Medulla oblongata (tissue), 1 donor: ENCODE measurements at regions not wholly inside any gene's neighbourhood (a gene's known extent, or its start where the extent isn't known, plus 50 kb on each side); places are given as distances from the start of the nearest gene placed in this dataset.
"Not testable (repeated sequence)": the region's sequence is repeated elsewhere in the genome, so short reads cannot be mapped to it uniquely, and the experiment has no call there.

Experiments
- DNase-seq: peaks from one replicate; pipeline ENCODE4 v3.0.0-alpha.2; 2015; ENCODE audit errors: extremely low spot score

GRCh38 chr13:104648291-104648690 is 1582.1 kb upstream of the SLC10A2 start:
- DNase-seq: no peak

GRCh38 chr13:104645786-104646185 is 1579.6 kb upstream of the SLC10A2 start:
- DNase-seq: no peak

GRCh38 chr13:104641309-104641708 is 1575.1 kb upstream of the SLC10A2 start:
- no peak for DNase-seq

- no peak for DNase-seq
Measured at GRCh38 chr13:104635879-104636278, 1569.7 kb upstream of the SLC10A2 start.

- no peak for DNase-seq
Measured at GRCh38 chr13:104634016-104634415, 1567.8 kb upstream of the SLC10A2 start.

- DNase-seq: no peak
Measured at GRCh38 chr13:104632736-104633135, 1566.5 kb upstream of the SLC10A2 start.

- DNase-seq: no peak
Measured at GRCh38 chr13:104625201-104625600, 1559.0 kb upstream of the SLC10A2 start.

GRCh38 chr13:104616990-104617389 is 1550.8 kb upstream of the SLC10A2 start:
- DNase-seq: no peak

GRCh38 chr13:104614361-104615145 is 1548.3 kb upstream of the SLC10A2 start:
- no peak for DNase-seq

- no peak for DNase-seq
Measured at GRCh38 chr13:104608331-104608730, 1542.1 kb upstream of the SLC10A2 start.

- DNase-seq: not testable (repeated sequence)
Measured at GRCh38 chr13:104605435-104605834, 1539.2 kb upstream of the SLC10A2 start.

- DNase-seq: no peak
Measured at GRCh38 chr13:104597546-104598180, 1531.4 kb upstream of the SLC10A2 start.

GRCh38 chr13:104595511-104595910 is 1529.3 kb upstream of the SLC10A2 start:
- no peak for DNase-seq

- no peak for DNase-seq
Measured at GRCh38 chr13:104594806-104595205, 1528.6 kb upstream of the SLC10A2 start.

- no peak for DNase-seq
Measured at GRCh38 chr13:104593693-104594092, 1527.5 kb upstream of the SLC10A2 start.

- no peak for DNase-seq
Measured at GRCh38 chr13:104593251-104593576, 1527.0 kb upstream of the SLC10A2 start.

- no peak for DNase-seq
Measured at GRCh38 chr13:104592545-104593250, 1526.5 kb upstream of the SLC10A2 start.

GRCh38 chr13:104592127-104592526 is 1525.9 kb upstream of the SLC10A2 start:
- no peak for DNase-seq

GRCh38 chr13:104586051-104586746 is 1520.0 kb upstream of the SLC10A2 start:
- DNase-seq: no peak

GRCh38 chr13:104584481-104584880 is 1518.3 kb upstream of the SLC10A2 start:
- DNase-seq: no peak

GRCh38 chr13:104580931-104581330 is 1514.7 kb upstream of the SLC10A2 start:
- DNase-seq: no peak
